Germinal center (tissue), 1 donor: ENCODE measurements at regions not wholly inside any gene's neighbourhood (a gene's known extent, or its start where the extent isn't known, plus 50 kb on each side); places are given as distances from the start of the nearest gene placed in this dataset.

Source experiments
- DNase-seq: peaks from one replicate; pipeline ENCODE4 v3.0.0; 2012; ENCODE audit warnings: mixed read lengths, low spot score

DNA sequence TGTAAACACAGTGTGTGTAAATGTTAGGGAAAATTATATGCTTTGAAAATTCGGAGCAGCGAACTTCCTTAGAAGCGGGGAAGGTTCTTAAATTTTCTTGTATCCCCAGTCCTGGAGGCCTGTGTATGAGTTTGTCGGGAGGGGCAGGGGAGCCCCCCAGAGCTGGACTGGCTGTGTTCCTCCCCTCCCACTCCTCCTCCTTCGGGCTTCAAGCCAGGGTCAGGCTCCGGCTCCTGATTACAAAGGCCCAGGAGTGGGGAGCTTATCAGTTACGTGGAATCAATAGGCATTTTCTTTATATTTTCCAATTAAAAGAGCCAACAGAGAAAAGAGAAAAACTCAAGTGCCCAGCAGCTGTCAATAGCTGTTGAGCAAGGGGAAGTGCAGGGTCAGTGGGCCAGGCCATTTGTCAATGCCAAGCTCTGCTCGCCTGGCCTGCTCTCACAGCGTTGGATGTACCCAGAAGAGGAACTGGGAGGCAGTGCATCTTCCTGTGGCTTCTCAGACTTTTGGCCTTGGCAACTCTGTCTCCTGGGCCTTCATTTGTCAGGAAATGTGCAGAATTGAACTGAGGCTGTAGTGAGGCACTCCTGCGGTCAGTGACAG is 156.9 kb upstream of the PCBD1 start:
- DNase-seq: no peak

GRCh38 chr10:71045936-71046335 is 157.6 kb upstream of the PCBD1 start:
- DNase-seq: no peak

DNA sequence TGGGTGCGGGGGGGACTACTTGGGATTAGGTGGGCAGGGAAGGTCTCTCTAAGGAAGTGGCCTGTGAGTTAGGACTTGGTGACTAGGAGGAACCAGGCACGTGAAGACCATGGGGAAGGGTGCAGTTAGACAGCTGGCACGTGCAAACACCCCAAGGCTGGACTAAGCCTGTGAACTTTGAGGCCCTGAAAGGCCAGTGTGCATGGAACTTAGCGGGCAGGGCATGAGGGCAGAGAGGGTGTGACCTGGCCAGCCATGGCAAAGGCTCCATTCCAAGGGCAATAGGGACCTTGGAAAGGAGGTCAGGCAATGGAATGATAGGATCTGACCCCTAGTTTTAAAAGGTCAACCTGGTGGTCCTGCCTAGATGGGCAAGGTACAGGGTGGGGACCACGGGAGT is 158.4 kb upstream of the PCBD1 start:
- no peak for DNase-seq

- no peak for DNase-seq
These were observed 160.7 kb upstream of the PCBD1 start for GRCh38 chr10:71048971-71049615.

DNA sequence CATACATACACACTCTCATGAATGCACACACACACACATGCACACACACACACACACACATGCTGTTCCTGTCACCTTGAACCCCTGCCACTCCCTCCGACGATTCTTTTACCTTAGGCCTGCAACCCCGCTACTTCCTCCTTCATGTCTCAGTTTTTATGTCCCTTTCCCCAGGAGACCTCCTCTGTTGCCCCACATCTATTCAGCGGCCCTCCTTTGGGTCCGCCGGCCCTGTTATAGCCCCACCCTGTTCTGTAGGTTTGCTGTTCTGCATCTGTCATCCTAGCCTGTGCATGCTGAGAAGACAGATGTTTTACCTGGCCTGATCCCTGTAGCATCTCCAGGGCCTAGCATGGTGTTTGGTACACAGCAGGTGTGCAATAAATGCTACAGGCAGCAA is 161.6 kb upstream of the PCBD1 start:
- no peak for DNase-seq

DNA sequence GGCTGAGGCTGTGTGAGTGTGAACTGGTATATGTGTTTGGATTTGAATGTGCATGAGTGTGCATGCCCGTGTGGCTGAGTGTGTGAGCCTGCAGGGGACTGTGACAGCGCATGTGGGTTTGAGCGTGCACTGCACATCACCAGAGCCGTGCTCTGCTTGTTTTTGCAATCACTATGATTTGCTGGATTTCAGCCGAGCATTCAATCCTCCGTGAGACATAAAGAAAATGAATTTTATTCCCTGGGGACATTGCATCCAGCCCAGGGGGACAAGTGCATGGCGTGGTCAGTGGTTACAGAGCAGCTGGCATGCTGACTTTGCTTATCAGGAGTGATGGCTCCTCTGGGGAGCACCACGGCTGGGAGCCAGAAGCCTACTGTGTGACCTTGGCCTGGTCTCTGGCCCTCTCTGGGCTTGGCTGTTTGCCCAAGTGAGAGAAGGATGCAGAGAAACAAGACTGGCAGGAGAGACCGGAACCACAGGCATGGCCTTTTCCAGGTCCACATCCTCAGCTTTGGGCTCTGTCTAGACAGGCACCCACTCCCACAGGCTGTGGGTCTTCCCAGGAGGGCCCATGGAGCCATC is 160.2 kb upstream of the UNC5B start:
- DNase-seq: no peak

GRCh38 chr10:71052708-71053107 is 159.7 kb upstream of the UNC5B start:
- DNase-seq: no peak

GRCh38 chr10:71053169-71053895 is 159.0 kb upstream of the UNC5B start:
- no peak for DNase-seq

DNA sequence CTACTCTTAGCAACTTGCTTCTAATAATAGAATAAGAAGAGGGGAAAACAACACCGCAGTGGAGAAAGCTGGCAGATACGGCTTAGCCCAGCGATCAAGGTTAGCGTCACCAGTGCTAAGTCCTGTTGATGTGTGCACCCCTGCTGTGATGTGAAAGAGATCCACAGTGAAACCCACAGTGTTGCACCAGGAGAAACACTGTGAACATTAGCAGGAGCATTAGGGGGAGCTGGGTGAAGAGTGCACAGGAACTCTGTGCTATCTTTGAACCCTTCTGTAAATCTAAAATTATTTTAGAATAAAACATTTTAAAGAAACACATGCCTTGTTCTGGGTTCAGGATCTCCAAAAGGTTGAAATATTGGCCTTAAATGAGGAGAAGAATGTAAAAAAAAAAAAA is 154.1 kb upstream of the UNC5B start:
- no peak for DNase-seq

- DNase-seq: no peak
These were observed 153.1 kb upstream of the UNC5B start for GRCh38 chr10:71059054-71059818.

GRCh38 chr10:71059943-71060342 is 152.4 kb upstream of the UNC5B start:
- no peak for DNase-seq

- DNase-seq: no peak
These were observed 151.6 kb upstream of the UNC5B start for GRCh38 chr10:71060476-71061426.

- no peak for DNase-seq
These were observed 150.9 kb upstream of the UNC5B start for GRCh38 chr10:71061472-71061871.

GRCh38 chr10:71062156-71062555 is 150.2 kb upstream of the UNC5B start:
- no peak for DNase-seq

GRCh38 chr10:71063401-71063800 is 149.0 kb upstream of the UNC5B start:
- DNase-seq: no peak

- DNase-seq: no peak
These were observed 147.8 kb upstream of the UNC5B start for GRCh38 chr10:71064413-71065118.

GRCh38 chr10:71065659-71066058 is 146.7 kb upstream of the UNC5B start:
- DNase-seq: no peak

- no peak for DNase-seq
These were observed 145.8 kb upstream of the UNC5B start for GRCh38 chr10:71066600-71066999.

DNA sequence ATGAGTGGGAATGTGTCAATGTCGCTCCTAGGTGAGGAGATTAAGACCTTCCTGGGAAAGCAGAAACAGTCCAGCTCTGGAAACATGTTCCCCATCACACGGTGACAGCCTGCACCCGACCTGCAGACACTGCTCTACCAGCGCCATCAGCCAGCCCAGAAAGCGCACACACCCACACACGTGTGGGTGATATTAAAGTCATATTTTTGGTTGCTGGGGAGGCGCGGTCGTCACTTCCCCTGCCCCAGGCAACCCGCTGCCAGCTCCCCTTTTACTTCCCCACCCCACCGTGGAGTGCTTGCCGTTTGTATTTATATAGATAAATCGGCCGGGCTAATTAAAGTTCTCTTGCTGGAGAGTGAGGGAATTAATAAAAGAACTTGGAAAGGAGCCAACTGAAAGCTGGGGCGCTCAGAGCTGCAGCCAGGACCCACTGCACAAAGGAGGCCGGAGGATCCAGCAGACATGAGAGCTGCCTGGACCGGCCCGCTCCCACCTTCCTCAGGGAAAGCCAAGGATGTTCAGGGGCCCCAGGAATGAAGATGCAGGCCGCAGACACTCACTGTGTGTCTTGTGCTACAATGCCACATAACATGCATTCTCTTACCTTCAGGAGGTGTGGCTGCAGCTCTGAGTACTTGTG is 145.2 kb upstream of the UNC5B start:
- DNase-seq: no peak

GRCh38 chr10:71068861-71069271 is 143.5 kb upstream of the UNC5B start:
- no peak for DNase-seq
